PC-3 (cell line): ENCODE measurements at regions not wholly inside any gene's neighbourhood (a gene's known extent, or its start where the extent isn't known, plus 50 kb on each side); places are given as distances from the start of the nearest gene placed in this dataset.

ENCODE experiments used
- ATAC-seq: fragments of 200-7000 bp; cut with Tn5 transposase; 2 replicates; pipeline ENCODE4 v1.9.1; 2020; ENCODE audit warnings: mild to moderate bottlenecking, moderate library complexity
- BruUV-seq: library from RNA; stranded (reverse); fragments of 400-500 nt; replicated peaks from 2 replicates; lab custom pipeline; 2021; lab: Mats Ljungman, UMichigan
- CTCF ChIA-PET: fragments of 300-600 bp; sonication (Branson Sonifier 250); formaldehyde crosslinking; loops from one replicate; lab custom pipeline; 2022; ENCODE audit warnings: antibody characterized with exemption; lab: Charles Lee
- POLR2A ChIA-PET: fragments of 300-600 bp; sonication (Branson Sonifier 250); formaldehyde crosslinking; loops from one replicate; lab custom pipeline; 2022; ENCODE audit warnings: antibody characterized with exemption; ENCODE audit not compliant: unreplicated experiment; lab: Charles Lee
- DNase-seq: peaks from one replicate; pipeline ENCODE4 v3.0.0-alpha.2; 2015
- H2AFZ ChIP-seq: fragments of 300-600 bp; sonication (generic); 2 replicates; pipeline ENCODE4 v1.6.0; 2016; ENCODE audit warnings: antibody characterized with exemption, low read length
- H3F3A ChIP-seq: fragments of 300-600 bp; sonication (generic); one replicate; pipeline ENCODE4 v1.6.0; 2017; ENCODE audit warnings: antibody characterized with exemption, low read length, control low read depth, mild to moderate bottlenecking; ENCODE audit not compliant: unreplicated experiment
- H3K27ac ChIP-seq: fragments of 300-600 bp; sonication (generic); 2 replicates; pipeline ENCODE4 v1.5.1; 2016; ENCODE audit warnings: mild to moderate bottlenecking, low read length
- H3K27me3 ChIP-seq: fragments of 300-600 bp; sonication (generic); 2 replicates; pipeline ENCODE4 v1.6.1; 2016; ENCODE audit warnings: low read length, mixed read lengths
- H3K36me3 ChIP-seq: fragments of 300-600 bp; sonication (generic); 2 replicates; pipeline ENCODE4 v1.6.1; 2016; ENCODE audit warnings: low read depth, mixed run types, low read length, mixed read lengths
- H3K4me1 ChIP-seq: fragments of 300-600 bp; sonication (generic); 2 replicates; pipeline ENCODE4 v1.5.1; 2016; ENCODE audit warnings: low read length; ENCODE audit not compliant: insufficient read depth
- H3K4me2 ChIP-seq: fragments of 300-600 bp; sonication (generic); 2 replicates; pipeline ENCODE4 v1.6.0; 2016; ENCODE audit warnings: low read length
- H3K4me3 ChIP-seq: fragments of 300-600 bp; sonication (generic); 2 replicates; pipeline ENCODE4 v1.5.1; 2016; ENCODE audit warnings: mild to moderate bottlenecking, low read length, mixed read lengths
- H3K79me2 ChIP-seq: fragments of 300-600 bp; sonication (generic); 2 replicates; pipeline ENCODE4 v1.6.1; 2017; ENCODE audit warnings: low read length, mixed read lengths
- H3K9ac ChIP-seq: fragments of 300-600 bp; sonication (generic); 2 replicates; pipeline ENCODE4 v1.6.0; 2016; ENCODE audit warnings: mild to moderate bottlenecking, low read length
- H3K9me2 ChIP-seq: fragments of 300-600 bp; sonication (generic); replicated peaks from 2 replicates; pipeline ENCODE4 v1.6.1; 2016; ENCODE audit warnings: mixed run types, low read length, mixed read lengths
- H3K9me3 ChIP-seq: fragments of 300-600 bp; sonication (generic); 2 replicates; pipeline ENCODE4 v1.6.1; 2016; ENCODE audit warnings: low read length, mixed read lengths
- H4K20me1 ChIP-seq: fragments of 300-600 bp; sonication (generic); 2 replicates; pipeline ENCODE4 v1.6.1; 2016; ENCODE audit warnings: low read length, mixed read lengths
- CTCF ChIP-seq: fragments of 300-600 bp; sonication (generic); conservative IDR thresholded peaks from 2 replicates; pipeline ENCODE4 v1.5.1; 2017; ENCODE audit warnings: antibody characterized with exemption, low read depth, mild to moderate bottlenecking, low read length
- EZH2 ChIP-seq: fragments of 300-600 bp; sonication (generic); IDR thresholded peaks from one replicate; pipeline ENCODE4 v1.6.1; 2017; ENCODE audit warnings: antibody characterized with exemption, mild to moderate bottlenecking, low read length; ENCODE audit not compliant: unreplicated experiment
- EZH2phosphoT487 ChIP-seq: fragments of 300-600 bp; sonication (generic); IDR thresholded peaks from 2 replicates; pipeline ENCODE4 v1.6.1; 2018; ENCODE audit warnings: mild to moderate bottlenecking, antibody characterized with exemption, low read length, borderline replicate concordance
- intact Hi-C: fragments of 100-400 bp; cut with micrococcal nuclease; formaldehyde crosslinking; loops from 2 replicates; pipeline ENCODE4 v1.9.0; 2023

- H3K9me2 ChIP-seq = no peaks in the 10 kb centered on the region
- no peaks in the 10 kb centered on the region for H3F3A ChIP-seq
- no peak overlapping the region for H2AFZ ChIP-seq
- no peaks in the 10 kb centered on the region for H3K36me3 ChIP-seq
- no peak overlapping the region for H3K27ac ChIP-seq
- H3K4me1 ChIP-seq = no peaks in the 10 kb centered on the region
- H4K20me1 ChIP-seq = no peaks in the 10 kb centered on the region
- TF ChIP-seq CTCF = no peak
- TF ChIP-seq EZH2phosphoT487 = no peak
- no peak for TF ChIP-seq EZH2
- no peak overlapping the region for H3K4me3 ChIP-seq
- no peak overlapping the region for H3K4me2 ChIP-seq
- ATAC-seq = no peak
- no TSS peak for BruUV-seq
- H3K9ac ChIP-seq = no peak overlapping the region
- no peaks in the 10 kb centered on the region for H3K27me3 ChIP-seq
- ChIA-PET CTCF (no interaction called here), POLR2A (no interaction called here)
- no peak for DNase-seq
- intact Hi-C loops = no loop called here
- no peaks in the 10 kb centered on the region for H3K79me2 ChIP-seq
- H3K9me3 ChIP-seq = no peaks in the 10 kb centered on the region
Observed at GRCh38 chr14:97956581-97957340, 1159.6 kb downstream of the VRK1 start.

GRCh38 chr14:97959251-97959650 is 1162.1 kb downstream of the VRK1 start:
- POLR2A ChIA-PET = no interaction called here
- CTCF ChIA-PET = no interaction called here
- Histone ChIP-seq H3K36me3 (no peaks in the 10 kb centered on the region), H3K9me3 (no peaks in the 10 kb centered on the region), H4K20me1 (no peaks in the 10 kb centered on the region), H3K27ac (no peak overlapping the region), H3K27me3 (no peaks in the 10 kb centered on the region), H3K79me2 (no peaks in the 10 kb centered on the region), H3K4me2 (no peak overlapping the region), H3K4me3 (no peak overlapping the region), H2AFZ (no peak overlapping the region), H3K4me1 (no peaks in the 10 kb centered on the region), H3K9me2 (no peaks in the 10 kb centered on the region), H3F3A (no peaks in the 10 kb centered on the region), H3K9ac (no peak overlapping the region)
- ATAC-seq (no peak), DNase-seq (no peak)
- no peak for TF ChIP-seq EZH2
- no peak for TF ChIP-seq CTCF
- no peak for TF ChIP-seq EZH2phosphoT487
- no TSS peak for BruUV-seq
- intact Hi-C loops = no loop called here

- intact Hi-C loops = no loop called here
- Histone ChIP-seq H4K20me1 (no peaks in the 10 kb centered on the region), H3K27me3 (no peaks in the 10 kb centered on the region), H3K4me2 (no peak overlapping the region), H3K9me2 (no peaks in the 10 kb centered on the region), H3K27ac (no peak overlapping the region), H3F3A (no peaks in the 10 kb centered on the region), H3K9me3 (no peaks in the 10 kb centered on the region), H3K79me2 (no peaks in the 10 kb centered on the region), H3K9ac (no peak overlapping the region), H3K36me3 (no peaks in the 10 kb centered on the region), H3K4me3 (no peak overlapping the region), H3K4me1 (no peaks in the 10 kb centered on the region), H2AFZ (no peak overlapping the region)
- no TSS peak for BruUV-seq
- DNase-seq (no peak), ATAC-seq (no peak)
- CTCF ChIA-PET = no interaction called here
- POLR2A ChIA-PET = no interaction called here
- TF ChIP-seq EZH2 (no peak), CTCF (no peak), EZH2phosphoT487 (no peak)
Observed at GRCh38 chr14:97960436-97960835, 1163.3 kb downstream of the VRK1 start.
